Activated CD4-positive, alpha-beta T cell treated with anti-CD3 and anti-CD28 coated beads for 24 hours (primary cell): ENCODE measurements at regions not wholly inside any gene's neighbourhood (a gene's known extent, or its start where the extent isn't known, plus 50 kb on each side); places are given as distances from the start of the nearest gene placed in this dataset.
"Not testable (repeated sequence)": the region's sequence is repeated elsewhere in the genome, so short reads cannot be mapped to it uniquely, and the experiment has no call there.

Experiments used
- DNase-seq, 2 donors: peaks; one replicate each; pipeline ENCODE4 v3.0.0-alpha.2; 2020; ENCODE audit warnings: low read depth in 2 of 2

GRCh38 chr1:67584938-67585337 lies 100.1 kb upstream of the GADD45A start:
- no peak for DNase-seq

- DNase-seq: no peak
These were observed 98.4 kb upstream of the GADD45A start for GRCh38 chr1:67586596-67586995.

- no peak for DNase-seq
These were observed 96.7 kb upstream of the GADD45A start for GRCh38 chr1:67588178-67588855.

DNA sequence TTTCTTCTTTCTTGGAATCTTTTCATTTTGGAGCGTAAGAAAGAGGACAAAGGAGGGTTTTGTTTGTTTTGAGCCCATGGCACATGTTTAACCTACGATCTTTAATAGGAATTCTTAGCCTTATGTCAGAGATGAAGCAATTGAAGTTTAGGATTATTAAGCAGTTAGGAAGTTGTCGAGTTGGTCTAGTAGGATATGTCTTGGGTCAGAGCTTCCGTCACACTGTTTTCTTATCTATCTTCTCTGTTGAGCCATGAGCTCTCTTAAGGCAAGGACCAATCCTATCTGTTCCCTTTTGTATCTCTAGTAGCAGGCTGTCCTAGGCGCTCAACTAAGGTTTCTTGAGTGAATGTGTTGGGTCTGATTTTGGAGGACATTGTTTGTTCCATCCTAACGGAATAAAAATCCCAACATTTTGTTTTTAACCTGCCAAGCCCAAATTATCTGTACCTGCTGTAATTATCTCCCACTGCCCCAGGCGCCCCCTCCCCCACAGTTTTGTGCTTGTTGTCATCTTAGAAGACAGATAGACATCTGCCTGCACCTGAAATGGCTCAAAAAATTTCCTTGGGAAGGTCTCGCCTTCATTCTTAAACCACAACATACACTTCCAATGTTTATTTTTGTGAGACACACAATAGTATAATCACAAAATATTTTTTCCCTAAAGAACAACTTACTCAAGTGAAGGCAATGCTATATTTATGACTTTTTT lies 95.3 kb upstream of the GADD45A start:
- no peak for DNase-seq

GRCh38 chr1:67590329-67590728 lies 94.7 kb upstream of the GADD45A start:
- no peak for DNase-seq

DNA sequence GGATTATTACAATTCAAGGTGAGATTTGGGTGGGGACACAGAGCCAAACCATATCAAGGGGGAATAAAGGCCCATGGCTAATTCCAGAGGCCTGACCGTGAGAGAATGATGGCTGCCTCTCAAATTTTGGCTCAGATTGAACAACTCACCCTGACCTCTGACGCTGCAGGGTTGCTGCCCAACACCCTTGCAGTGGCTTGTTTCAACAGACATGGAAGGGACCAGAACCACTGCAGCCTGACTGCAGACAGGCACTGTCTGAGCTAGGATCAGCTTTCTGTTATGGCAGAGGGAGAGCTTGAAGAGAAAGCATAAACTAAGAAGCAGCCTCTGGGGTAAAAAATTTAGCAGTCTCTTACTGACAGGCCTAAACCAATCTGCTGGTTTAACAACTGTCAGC lies 90.2 kb upstream of the GADD45A start:
- DNase-seq: no peak

GRCh38 chr1:67596674-67597073 lies 88.3 kb upstream of the GADD45A start:
- DNase-seq: no peak

GRCh38 chr1:67597336-67597735 lies 87.7 kb upstream of the GADD45A start:
- DNase-seq: no peak

DNA sequence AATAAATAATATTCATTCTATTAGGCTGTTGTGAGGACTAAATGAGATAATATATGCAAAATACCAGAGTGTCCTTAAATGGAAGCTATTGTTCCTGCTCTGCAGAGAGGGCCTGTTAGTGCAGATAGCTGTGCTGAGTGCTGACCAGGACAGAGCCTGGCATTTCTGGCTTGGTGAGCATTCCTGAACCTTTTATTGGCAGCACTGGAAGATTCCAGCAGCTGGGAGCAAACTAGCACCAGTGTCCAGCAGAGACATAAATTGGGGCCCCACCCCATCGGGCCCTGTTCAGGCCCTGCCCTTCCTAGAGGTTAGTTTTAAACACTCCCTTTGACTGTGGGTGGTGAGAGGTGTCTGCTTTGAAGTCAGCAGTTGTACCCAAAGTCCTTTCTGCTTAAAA lies 85.9 kb upstream of the GADD45A start:
- DNase-seq: no peak

- DNase-seq: no peak
These were observed 83.5 kb upstream of the GADD45A start for GRCh38 chr1:67601539-67601938.

GRCh38 chr1:67601955-67602354 lies 83.0 kb upstream of the GADD45A start:
- no peak for DNase-seq

DNA sequence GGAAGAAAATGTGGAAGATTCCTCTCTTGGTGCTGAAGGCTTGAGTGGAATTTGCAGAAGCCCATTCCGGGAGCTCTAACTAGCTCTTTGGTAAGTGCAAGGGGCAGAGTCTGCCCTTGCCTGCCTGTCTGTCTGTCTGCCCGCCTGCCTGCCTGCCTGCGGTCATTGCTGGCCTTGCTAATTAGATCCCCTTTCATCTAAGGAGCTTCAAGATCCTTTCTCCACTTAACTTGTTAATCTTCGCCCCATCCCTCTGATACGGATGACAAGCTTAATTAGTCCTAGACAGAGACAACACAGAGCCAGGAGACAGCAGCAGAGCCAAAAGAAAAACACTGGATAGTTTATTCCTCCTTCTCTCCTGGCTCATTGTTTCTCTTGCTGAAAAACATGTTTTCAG lies 80.2 kb upstream of the GADD45A start:
- no peak for DNase-seq

DNA sequence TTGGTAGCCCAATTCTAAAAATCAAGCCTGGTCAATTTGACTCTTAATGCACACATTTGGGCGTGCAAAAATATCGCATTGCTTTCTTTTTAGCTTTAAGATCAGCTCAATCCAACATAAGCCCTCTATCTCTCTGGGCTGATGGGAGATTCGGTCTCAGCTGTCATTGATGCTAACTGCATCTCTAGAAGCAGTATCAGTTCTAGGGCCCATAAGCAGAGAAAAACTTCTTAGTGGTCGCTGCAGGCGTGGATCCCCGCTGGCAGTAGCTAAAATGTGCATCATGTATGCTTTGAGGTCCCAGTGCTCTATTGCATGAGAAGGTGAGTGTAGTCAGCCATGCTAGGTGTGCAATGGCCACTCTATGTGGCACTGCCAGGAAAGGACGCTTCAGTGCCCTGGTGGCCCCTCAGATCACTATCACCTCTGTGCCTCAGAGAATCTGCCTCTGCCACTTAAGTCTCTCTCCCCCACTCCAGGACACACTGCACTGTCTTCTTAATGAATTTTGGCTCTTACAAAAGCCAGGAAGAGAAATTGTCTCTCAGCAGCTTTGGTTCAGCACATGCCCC lies 79.7 kb upstream of the GADD45A start:
- DNase-seq: no peak

DNA sequence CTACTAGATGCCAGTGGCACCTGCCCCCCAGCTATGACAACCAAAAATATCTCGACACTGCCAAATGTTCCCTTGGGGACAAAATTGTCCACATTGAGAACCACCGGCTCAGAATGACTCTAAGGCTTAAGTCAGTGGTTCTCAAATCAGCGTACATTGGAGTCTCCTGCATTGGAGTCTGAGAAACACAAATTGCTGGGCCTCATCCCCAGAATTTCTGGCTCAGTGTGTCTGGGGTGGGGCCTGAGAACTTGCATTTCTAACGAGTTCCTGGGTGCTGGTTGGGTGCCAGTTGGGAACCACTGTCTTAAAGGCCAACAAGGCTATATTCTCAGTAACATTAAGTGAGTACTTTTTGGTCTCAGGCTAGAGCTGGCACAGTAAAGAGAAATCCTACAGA lies 77.7 kb upstream of the GADD45A start:
- DNase-seq: no peak

- DNase-seq: no peak
These were observed 77.3 kb upstream of the GADD45A start for GRCh38 chr1:67607699-67608098.

DNA sequence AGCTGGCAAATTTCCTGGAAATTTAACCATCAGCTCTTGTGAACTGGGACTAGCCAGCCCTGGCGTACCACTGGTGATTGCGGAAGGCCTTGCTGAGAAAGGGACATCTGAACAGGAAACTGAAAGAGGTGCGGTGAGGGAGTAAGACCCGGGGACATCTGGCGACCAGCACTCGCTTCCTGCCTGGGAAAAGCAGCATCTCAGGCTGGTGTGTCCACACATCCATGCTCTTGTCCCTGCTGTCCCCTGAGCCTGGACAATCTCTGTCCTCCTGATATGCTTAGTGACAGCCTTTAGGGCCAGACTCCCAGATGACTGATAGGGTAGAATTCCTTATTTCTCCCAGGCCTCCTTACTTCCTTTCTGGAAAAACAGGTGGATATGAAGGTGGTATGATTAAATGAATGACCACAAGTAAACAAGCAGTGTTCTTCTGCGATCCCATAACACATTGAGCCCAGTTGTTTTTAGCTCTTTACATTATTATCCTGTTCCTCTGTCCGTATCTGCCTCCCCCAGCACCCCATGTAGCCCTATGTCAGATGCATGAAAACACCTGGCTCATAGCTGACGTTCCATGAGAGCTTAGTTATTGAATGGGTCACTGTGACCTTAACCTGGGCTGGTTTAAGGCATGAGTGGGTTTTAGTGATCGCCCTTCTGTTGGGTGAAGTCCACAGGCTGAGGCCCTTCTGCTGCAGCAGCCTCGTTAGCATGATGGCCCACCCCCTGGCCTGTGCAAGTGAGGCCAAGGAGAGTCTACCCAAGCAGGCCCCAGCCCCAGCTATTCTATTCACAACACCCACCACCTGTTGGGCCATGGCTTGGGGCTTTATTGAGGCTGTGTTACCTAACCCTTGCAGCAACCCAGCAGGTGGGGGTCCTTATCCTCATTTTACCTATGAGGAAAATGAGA lies 76.1 kb upstream of the GADD45A start:
- DNase-seq: no peak

- no peak for DNase-seq
These were observed 75.2 kb upstream of the GADD45A start for GRCh38 chr1:67609577-67610341.

DNA sequence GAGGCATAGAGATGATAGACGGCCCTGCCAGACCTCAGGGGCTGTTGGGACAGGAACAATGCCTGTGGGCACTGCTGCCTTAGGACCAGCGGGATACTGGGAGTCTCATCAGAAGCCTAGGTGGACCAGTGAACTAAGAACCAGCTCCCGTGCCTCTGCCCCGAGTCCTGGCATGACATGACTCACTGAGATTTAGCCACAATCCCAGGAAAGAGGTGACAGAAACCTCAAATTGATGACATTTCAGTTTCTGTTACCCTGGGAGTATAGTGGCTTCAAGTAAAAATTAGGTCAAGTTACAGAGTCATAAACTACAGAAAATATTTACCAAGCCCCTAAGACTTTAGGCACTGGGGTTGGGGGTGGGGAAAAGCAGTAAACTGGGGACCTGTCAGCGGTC lies 74.6 kb upstream of the GADD45A start:
- no peak for DNase-seq

DNA sequence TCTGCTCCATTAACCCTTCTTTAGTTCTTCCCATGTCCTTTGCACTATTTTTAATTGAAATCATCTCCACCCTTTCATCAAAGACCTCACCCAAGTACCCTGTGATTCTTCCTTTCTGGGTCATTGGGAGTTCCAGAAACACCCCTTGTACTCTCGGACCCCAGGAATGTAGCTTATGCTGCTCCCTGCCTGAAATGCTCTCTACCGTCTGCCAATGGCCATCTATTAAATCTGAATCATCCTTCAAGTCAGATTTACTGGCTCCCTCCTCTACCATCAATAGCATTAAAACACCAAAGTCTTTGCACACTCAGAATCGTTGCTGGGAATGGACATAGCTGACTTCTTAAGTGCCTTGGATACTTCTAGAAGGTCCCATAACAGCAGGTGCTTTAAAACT lies 73.2 kb upstream of the GADD45A start:
- no peak for DNase-seq

DNA sequence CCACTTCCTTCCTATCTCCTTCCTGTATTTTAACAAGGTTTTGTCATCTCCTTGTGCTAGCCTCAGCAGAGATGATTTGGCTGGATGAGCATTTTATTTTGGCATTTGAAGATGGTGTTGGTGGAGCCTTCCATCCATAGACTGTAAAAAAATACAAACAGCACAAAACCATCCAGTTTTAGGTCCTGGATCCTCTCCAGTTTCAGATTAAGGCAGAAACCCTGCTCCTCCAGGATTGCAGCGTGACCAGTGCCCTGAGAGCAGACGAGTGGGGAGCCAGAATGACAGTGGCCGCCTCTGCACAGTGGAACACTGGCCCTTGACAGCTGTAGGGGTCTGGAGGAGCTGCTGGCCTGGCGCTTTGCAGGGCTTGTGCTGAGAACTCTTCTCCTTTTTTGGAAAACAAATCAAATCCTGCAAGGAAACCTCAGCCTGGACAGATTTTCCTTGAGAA lies 72.2 kb upstream of the GADD45A start:
- no peak for DNase-seq

GRCh38 chr1:67613479-67613878 lies 71.5 kb upstream of the GADD45A start:
- not testable (repeated sequence) for DNase-seq
